ENCODE measurements at regions not wholly inside any gene's neighbourhood (a gene's known extent, or its start where the extent isn't known, plus 50 kb on each side); places are given as distances from the start of the nearest gene placed in this dataset.
"Not testable (repeated sequence)": the region's sequence is repeated elsewhere in the genome, so short reads cannot be mapped to it uniquely, and the experiment has no call there.

- WGBS (ENCODE audit: low lambda C conversion rate): 54% methylated on average over 1 of the region's 1 CpG
- Histone ChIP-seq H3K4me3 (ENCODE audit: low read depth in 2 of 2, low read length in 1 of 2) (no peak overlapping the region), H3F3A (replicated peaks; ENCODE audit: insufficient read depth) (no peaks in the 10 kb centered on the region), H3K4me2 (no peak overlapping the region), H3K79me2 (ENCODE audit: insufficient read depth) (no peaks in the 10 kb centered on the region), H3K9me2 (no peaks in the 10 kb centered on the region), H4K20me1 (ENCODE audit: insufficient read depth) (no peaks in the 10 kb centered on the region), H2AFZ (ENCODE audit: low read depth) (no peak overlapping the region), H3K9ac (no peak overlapping the region), H3K4me1 (ENCODE audit: control insufficient read depth in 1 of 2, insufficient read depth in 2 of 2, low read depth in 1 of 2, low read length in 1 of 2) (no peaks in the 10 kb centered on the region), H3K9me3 (no peaks in the 10 kb centered on the region), H3K27me3 (ENCODE audit: insufficient read depth) (no peaks in the 10 kb centered on the region), H3K36me3 (replicated peaks in 1 of 2; ENCODE audit: control insufficient read depth in 1 of 2, insufficient read depth in 2 of 2, low read length in 1 of 2) (no peaks in the 10 kb centered on the region), H3K27ac (ENCODE audit: low read depth in 2 of 2, low read length in 1 of 2) (no peak overlapping the region)
- no peak for DNase-seq
- POLR2A ChIA-PET: no interaction called here
- CTCF ChIA-PET: interaction anchor here (1.0 kb wide), 1 partner anchor 9 kb away, joined by 3 read pairs; no protein-coding TSS in a partner anchor
- no peak for TF ChIP-seq NRF1 (IDR thresholded peaks at IDR 0.05; ENCODE audit: low read depth, low read length)
- no peak for TF ChIP-seq SIN3A (IDR thresholded peaks at IDR 0.05; ENCODE audit: borderline replicate concordance, low read depth, low read length)
- TF ChIP-seq FOXM1 (IDR thresholded peaks at IDR 0.05; ENCODE audit: low read depth): no peak
- TF ChIP-seq SMC3 (IDR thresholded peaks at IDR 0.05; ENCODE audit: low read depth, low read length): no peak
- no peak for TF ChIP-seq MAX (IDR thresholded peaks at IDR 0.05; ENCODE audit: low read depth)
- TF ChIP-seq POLR2AphosphoS5 (IDR thresholded peaks at IDR 0.05; ENCODE audit: low read depth, low read length): no peak
- no peak for TF ChIP-seq MEF2A (IDR thresholded peaks at IDR 0.05; ENCODE audit: borderline replicate concordance, low read depth)
- TF ChIP-seq CTCF (IDR thresholded peaks at IDR 0.05): no peak
- TF ChIP-seq PBX3 (IDR thresholded peaks at IDR 0.05): no peak
- TF ChIP-seq ZBTB33 (IDR thresholded peaks at IDR 0.05; ENCODE audit: borderline replicate concordance, low read depth): no peak
- TF ChIP-seq CHD2 (IDR thresholded peaks at IDR 0.05; ENCODE audit: low read length, partially characterized antibody): no peak
- no peak for TF ChIP-seq RFX5 (IDR thresholded peaks at IDR 0.05; ENCODE audit: low read length)
- TF ChIP-seq REST (IDR thresholded peaks at IDR 0.05; ENCODE audit: low read depth, low read length): no peak
- no peak for TF ChIP-seq GATA2 (CRISPR knock-in tag; IDR thresholded peaks at IDR 0.05)
- TF ChIP-seq RAD21 (IDR thresholded peaks at IDR 0.05; ENCODE audit: low read length): no peak
- no peak for TF ChIP-seq FOSL2 (IDR thresholded peaks at IDR 0.05; ENCODE audit: borderline replicate concordance, low read depth)
These were observed 59.4 kb upstream of the CCNY start for GRCh38 chr10:35276889-35277288.

- H4K20me1 ChIP-seq (ENCODE audit: insufficient read depth); H3K27ac ChIP-seq (ENCODE audit: low read depth in 2 of 2, low read length in 1 of 2); H3K36me3 ChIP-seq (replicated peaks in 1 of 2; ENCODE audit: control insufficient read depth in 1 of 2, insufficient read depth in 2 of 2, low read length in 1 of 2); DNase-seq; H3K4me3 ChIP-seq (ENCODE audit: low read depth in 2 of 2, low read length in 1 of 2); H3K9me3 ChIP-seq; H3K4me1 ChIP-seq (ENCODE audit: control insufficient read depth in 1 of 2, insufficient read depth in 2 of 2, low read depth in 1 of 2, low read length in 1 of 2); H3K27me3 ChIP-seq (ENCODE audit: insufficient read depth); H3K79me2 ChIP-seq (ENCODE audit: insufficient read depth); H2AFZ ChIP-seq (ENCODE audit: low read depth); H3F3A ChIP-seq (replicated peaks; ENCODE audit: insufficient read depth); H3K4me2 ChIP-seq; H3K9me2 ChIP-seq; CTCF ChIA-PET; POLR2A ChIA-PET; H3K9ac ChIP-seq: not testable (repeated sequence)
These were observed 56.1 kb upstream of the CCNY start for GRCh38 chr10:35280246-35280645.

Data from SK-N-SH (cell line).